Lung (tissue), 11 donors: ENCODE measurements at regions not wholly inside any gene's neighbourhood (a gene's known extent, or its start where the extent isn't known, plus 50 kb on each side); places are given as distances from the start of the nearest gene placed in this dataset.

Experiments used
- ATAC-seq: fragments of 200-7000 bp; cut with Tn5 transposase; one replicate; pipeline ENCODE4 v1.9.1; 2020; ENCODE audit warnings: moderate number of reproducible peaks; ENCODE audit not compliant: insufficient read depth, low FRiP score
- DNase-seq, 3 donors: peaks; one replicate each; pipeline ENCODE4 v3.0.0-alpha.2; 2013 to 2017
- H3K27ac ChIP-seq, 2 donors: one replicate each; pipeline ENCODE4 v1.5.1; 2013; ENCODE audit warnings: mild to moderate bottlenecking in 2 of 2, moderate library complexity in 2 of 2, control low read depth in 1 of 2, inconsistent platforms in 1 of 2, low read depth in 1 of 2, low read length in 1 of 2
- H3K27me3 ChIP-seq, 3 donors: one replicate each; pipeline ENCODE4 v1.5.1; 2013; ENCODE audit warnings: low read length in 2 of 3; ENCODE audit not compliant: control insufficient read depth in 3 of 3, insufficient read depth in 3 of 3
- H3K36me3 ChIP-seq, 4 donors: one replicate each; pipeline ENCODE4 v1.5.1; 2013; ENCODE audit warnings: low read length in 4 of 4, mild to moderate bottlenecking in 1 of 4, moderate library complexity in 1 of 4; ENCODE audit not compliant: control insufficient read depth in 4 of 4, insufficient read depth in 4 of 4
- H3K4me1 ChIP-seq, 5 donors: one replicate each; pipeline ENCODE4 v1.5.1; 2013; ENCODE audit warnings: low read length in 5 of 5, mild to moderate bottlenecking in 2 of 5, moderate library complexity in 1 of 5; ENCODE audit not compliant: control insufficient read depth in 5 of 5, insufficient read depth in 5 of 5
- H3K4me3 ChIP-seq: one replicate; pipeline ENCODE4 v1.5.1; 2013; ENCODE audit warnings: mild to moderate bottlenecking, control low read depth, moderate library complexity
- H3K9ac ChIP-seq, 2 donors: one replicate each; pipeline ENCODE4 v1.5.1; 2013; ENCODE audit warnings: low read length in 2 of 2, control low read depth in 1 of 2; ENCODE audit not compliant: insufficient read depth in 1 of 2
- H3K9me3 ChIP-seq, 4 donors: one replicate each; pipeline ENCODE4 v1.5.1; 2013; ENCODE audit warnings: low read length in 3 of 4, mild to moderate bottlenecking in 1 of 4, moderate library complexity in 1 of 4; ENCODE audit not compliant: control insufficient read depth in 4 of 4, insufficient read depth in 3 of 4
- CTCF ChIP-seq: IDR thresholded peaks from 2 replicates; pipeline ENCODE4 v1.5.1; 2012; ENCODE audit warnings: mild to moderate bottlenecking; ENCODE audit errors: control extremely low read depth, extremely low read depth
- WGBS, 2 donors: extraction: QIAGEN DNeasy Blood & Tissue Kit; methylation state at CpG; one replicate each; pipeline ENCODE4 v1.1.7; 2013; 5-methylcytosine and 5-hydroxymethylcytosine counted together
- donor health status: control.
- donor health status: control.
- donor health status: Bipolar disorder and iron deficiency.
- donor health status: healthy.
- donor health status: DM: yes; HTN: yes; CAD: no.

- H3K4me3 ChIP-seq = no peak overlapping the region
- 85 to 91% methylated on average over 4 of the region's 4 CpGs for WGBS, 2 donors
- H3K4me1 ChIP-seq = no peaks in the 10 kb centered on the region
- TF ChIP-seq CTCF = no peak
- ATAC-seq (no peak), DNase-seq (no peak)
- H3K36me3 ChIP-seq = no peaks in the 10 kb centered on the region
- no peak overlapping the region for H3K9ac ChIP-seq
- H3K27ac ChIP-seq = no peak overlapping the region
- H3K27me3 ChIP-seq = no peaks in the 10 kb centered on the region
- peaks cover 0 to 7% (median 3%) of the 10 kb centered on the region in 4 donors for H3K9me3 ChIP-seq
Observed at GRCh38 chr11:39683951-39684554, 1775.4 kb downstream of the LRRC4C start.

GRCh38 chr11:39683288-39683950 is 1776.0 kb downstream of the LRRC4C start:
- ATAC-seq = no peak
- peaks cover 0 to 7% (median 3%) of the 10 kb centered on the region in 4 donors for H3K9me3 ChIP-seq
- H3K4me1 ChIP-seq = no peaks in the 10 kb centered on the region
- H3K27ac ChIP-seq = no peak overlapping the region
- no peak overlapping the region for H3K4me3 ChIP-seq
- WGBS, 2 donors = 88 to 97% methylated on average over 1 of the region's 1 CpG
- DNase-seq = no peak
- H3K36me3 ChIP-seq = no peaks in the 10 kb centered on the region
- no peak overlapping the region for H3K9ac ChIP-seq
- TF ChIP-seq CTCF = no peak
- no peaks in the 10 kb centered on the region for H3K27me3 ChIP-seq

- H3K36me3 ChIP-seq = no peaks in the 10 kb centered on the region
- H3K4me1 ChIP-seq = no peaks in the 10 kb centered on the region
- no peaks in the 10 kb centered on the region for H3K27me3 ChIP-seq
- no peak for DNase-seq
- 74 to 92% methylated on average over 2 of the region's 2 CpGs for WGBS, 2 donors
- H3K9me3 ChIP-seq = peaks cover 0 to 7% (median 3%) of the 10 kb centered on the region in 4 donors
- TF ChIP-seq CTCF = no peak
- no peak overlapping the region for H3K9ac ChIP-seq
- no peak overlapping the region for H3K4me3 ChIP-seq
- no peak overlapping the region for H3K27ac ChIP-seq
- ATAC-seq = no peak
Observed at GRCh38 chr11:39681428-39681827, 1778.0 kb downstream of the LRRC4C start.
